Spleen (tissue), 4 donors: ENCODE measurements at regions not wholly inside any gene's neighbourhood (a gene's known extent, or its start where the extent isn't known, plus 50 kb on each side); places are given as distances from the start of the nearest gene placed in this dataset.

ENCODE experiments used
- small RNA-seq, 4 donors: library from RNA; depleted of rRNA; stranded (forward); fragments of <200 nt; gene quantifications; one replicate each; pipeline ENCODE3, GENCODE V24; 2016

Small RNA genes lying in the stretch of these regions (small RNA-seq; reads per million reads assigned to genes)
- gene RNU6-1264P: 0 reads per million in 4 donors
